Endothelial cell (in vitro differentiated cells): ENCODE measurements at regions not wholly inside any gene's neighbourhood (a gene's known extent, or its start where the extent isn't known, plus 50 kb on each side); places are given as distances from the start of the nearest gene placed in this dataset.

Source experiments
- DNase-seq: peaks from one replicate; pipeline ENCODE4 v3.0.0; 2021; ENCODE audit warnings: low spot score
- H3K27ac Mint-ChIP-seq: one replicate; pipeline ENCODE4 v1.8.0; 2021; ENCODE audit warnings: mixed read lengths, inconsistent platforms; ENCODE audit not compliant: unreplicated experiment
- H3K27me3 Mint-ChIP-seq: one replicate; pipeline ENCODE4 v1.8.0; 2021; ENCODE audit warnings: mild to moderate bottlenecking, moderate library complexity, mixed read lengths, inconsistent platforms; ENCODE audit not compliant: unreplicated experiment
- H3K36me3 Mint-ChIP-seq: one replicate; pipeline ENCODE4 v1.8.0; 2021; ENCODE audit warnings: mild to moderate bottlenecking, low read depth, mixed read lengths, inconsistent platforms; ENCODE audit not compliant: unreplicated experiment
- H3K4me1 Mint-ChIP-seq: one replicate; pipeline ENCODE4 v1.8.0; 2021; ENCODE audit warnings: mild to moderate bottlenecking, mixed read lengths, inconsistent platforms; ENCODE audit not compliant: unreplicated experiment
- H3K4me3 Mint-ChIP-seq: one replicate; pipeline ENCODE4 v1.8.0; 2021; ENCODE audit warnings: mild to moderate bottlenecking, mixed read lengths, inconsistent platforms; ENCODE audit not compliant: unreplicated experiment
- H3K9me3 Mint-ChIP-seq: one replicate; pipeline ENCODE4 v1.8.0; 2021; ENCODE audit warnings: mixed read lengths, inconsistent platforms; ENCODE audit not compliant: unreplicated experiment
- TF ChIP-seq, protein P1 (sequence below): fragments of 200-600 bp; sonication (generic); IDR thresholded peaks from one replicate; pipeline ENCODE4 v1.5.0; 2021; ENCODE audit warnings: antibody characterized with exemption; ENCODE audit not compliant: unreplicated experiment

DNA sequence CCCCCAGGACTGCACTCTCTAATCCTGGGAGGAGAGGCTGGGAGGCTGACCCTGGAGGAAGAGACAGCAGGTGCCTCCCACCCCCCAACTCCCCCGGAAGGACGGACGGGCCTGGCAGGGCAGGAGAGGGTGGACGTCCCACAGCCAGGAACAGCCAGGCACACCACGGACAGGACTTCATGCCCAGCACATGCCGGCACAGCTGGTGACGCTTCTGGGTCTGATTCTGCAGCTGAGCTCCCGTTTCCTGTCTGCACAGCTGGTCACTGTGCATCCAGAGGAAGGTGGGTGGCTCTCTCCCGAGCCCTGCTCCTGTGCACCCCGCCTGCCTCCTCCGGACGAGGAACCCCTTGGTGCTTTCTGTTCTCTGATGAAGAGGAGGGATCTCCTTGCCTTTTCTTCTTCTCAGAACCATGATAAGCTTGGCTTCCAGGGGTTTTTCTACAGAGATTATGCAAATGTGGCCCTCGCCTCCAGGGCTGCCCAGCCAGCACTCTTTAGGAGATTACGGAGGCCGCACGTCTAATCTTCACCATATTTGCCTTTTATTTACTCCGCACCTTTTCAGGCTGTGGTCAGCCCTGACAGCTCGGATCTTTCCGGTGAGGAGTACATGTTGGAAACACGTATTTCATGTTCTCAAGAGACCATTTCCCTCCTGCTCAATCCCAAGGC lies 1295.8 kb downstream of the BRD1 start:
- H3K4me1 Mint-ChIP-seq = no peaks in the 10 kb centered on the region
- H3K27ac Mint-ChIP-seq = no peak overlapping the region
- H3K27me3 Mint-ChIP-seq = peaks cover 7% of the 10 kb centered on the region
- H3K36me3 Mint-ChIP-seq = no peaks in the 10 kb centered on the region
- TF ChIP-seq, protein P1, sequence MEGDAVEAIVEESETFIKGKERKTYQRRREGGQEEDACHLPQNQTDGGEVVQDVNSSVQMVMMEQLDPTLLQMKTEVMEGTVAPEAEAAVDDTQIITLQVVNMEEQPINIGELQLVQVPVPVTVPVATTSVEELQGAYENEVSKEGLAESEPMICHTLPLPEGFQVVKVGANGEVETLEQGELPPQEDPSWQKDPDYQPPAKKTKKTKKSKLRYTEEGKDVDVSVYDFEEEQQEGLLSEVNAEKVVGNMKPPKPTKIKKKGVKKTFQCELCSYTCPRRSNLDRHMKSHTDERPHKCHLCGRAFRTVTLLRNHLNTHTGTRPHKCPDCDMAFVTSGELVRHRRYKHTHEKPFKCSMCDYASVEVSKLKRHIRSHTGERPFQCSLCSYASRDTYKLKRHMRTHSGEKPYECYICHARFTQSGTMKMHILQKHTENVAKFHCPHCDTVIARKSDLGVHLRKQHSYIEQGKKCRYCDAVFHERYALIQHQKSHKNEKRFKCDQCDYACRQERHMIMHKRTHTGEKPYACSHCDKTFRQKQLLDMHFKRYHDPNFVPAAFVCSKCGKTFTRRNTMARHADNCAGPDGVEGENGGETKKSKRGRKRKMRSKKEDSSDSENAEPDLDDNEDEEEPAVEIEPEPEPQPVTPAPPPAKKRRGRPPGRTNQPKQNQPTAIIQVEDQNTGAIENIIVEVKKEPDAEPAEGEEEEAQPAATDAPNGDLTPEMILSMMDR = no peak
- H3K4me3 Mint-ChIP-seq = no peak overlapping the region
- H3K9me3 Mint-ChIP-seq = no peaks in the 10 kb centered on the region
- no peak for DNase-seq

GRCh38 chr22:48531108-48531507 lies 1296.6 kb downstream of the BRD1 start:
- Mint-ChIP-seq H3K4me3 (no peak overlapping the region), H3K4me1 (no peaks in the 10 kb centered on the region), H3K9me3 (no peaks in the 10 kb centered on the region), H3K27ac (no peak overlapping the region), H3K27me3 (peaks cover 7% of the 10 kb centered on the region), H3K36me3 (no peaks in the 10 kb centered on the region)
- DNase-seq = no peak
- TF ChIP-seq, protein P1 = no peak

DNA sequence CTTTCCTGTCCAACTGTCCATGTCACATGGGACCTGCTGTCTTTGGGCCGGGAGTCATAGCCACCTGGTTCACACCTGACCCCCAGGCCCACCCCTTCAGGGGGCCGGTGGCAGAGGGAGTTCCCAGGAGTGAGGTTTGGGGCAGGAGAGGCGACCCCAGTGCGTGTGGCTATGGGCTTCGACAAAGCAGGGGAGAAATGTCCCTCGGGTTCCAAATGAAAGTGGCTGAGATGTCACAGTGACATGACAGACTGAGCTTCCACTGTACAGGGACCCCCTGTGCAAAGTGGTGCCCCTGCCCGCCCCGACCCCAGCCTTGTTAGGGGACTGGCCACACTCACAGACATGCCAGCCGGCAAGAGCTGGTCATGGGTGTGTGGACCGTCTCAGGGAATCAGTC lies 1297.0 kb downstream of the BRD1 start:
- no peak for DNase-seq
- H3K27ac Mint-ChIP-seq = no peak overlapping the region
- H3K4me1 Mint-ChIP-seq = no peaks in the 10 kb centered on the region
- H3K36me3 Mint-ChIP-seq = no peaks in the 10 kb centered on the region
- H3K4me3 Mint-ChIP-seq = no peak overlapping the region
- H3K9me3 Mint-ChIP-seq = no peaks in the 10 kb centered on the region
- TF ChIP-seq, protein P1 = no peak
- peaks cover 7% of the 10 kb centered on the region for H3K27me3 Mint-ChIP-seq

DNA sequence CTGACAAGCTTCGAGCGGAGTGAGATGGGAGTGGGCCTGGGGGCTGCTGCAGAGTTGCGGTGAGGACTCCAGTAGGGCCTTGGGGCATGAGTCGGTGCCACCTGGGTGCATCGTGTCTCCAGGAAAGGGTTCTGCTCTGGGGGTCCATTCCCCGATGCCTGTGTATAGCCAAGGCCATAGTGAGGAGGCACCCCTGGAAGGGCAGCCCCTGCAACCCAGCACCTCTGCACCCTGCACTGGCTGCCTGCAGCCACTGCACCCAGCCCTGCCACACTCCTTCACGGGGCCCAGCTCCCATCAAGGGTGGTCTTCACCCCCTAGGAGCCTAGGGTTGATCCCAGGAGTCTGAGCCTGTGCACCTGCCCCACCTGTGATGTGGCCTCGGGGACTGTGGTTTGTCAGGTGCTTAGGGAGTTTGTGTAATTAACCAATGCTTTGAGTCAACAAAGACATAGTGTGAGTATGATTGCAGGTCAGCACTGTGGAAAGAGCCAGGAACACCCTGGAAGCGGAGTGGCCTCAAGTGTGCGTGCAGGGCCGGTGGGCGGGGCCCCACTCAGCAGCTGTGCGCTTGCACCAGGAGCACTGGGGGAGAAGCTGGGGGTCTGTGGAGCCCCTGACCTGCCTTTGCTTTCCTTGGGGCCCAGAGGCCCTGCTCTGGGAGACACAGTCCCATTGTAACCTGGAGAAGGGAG lies 1299.3 kb downstream of the BRD1 start:
- TF ChIP-seq, protein P1 = no peak
- Mint-ChIP-seq H3K4me1 (no peaks in the 10 kb centered on the region), H3K36me3 (no peaks in the 10 kb centered on the region), H3K4me3 (no peak overlapping the region), H3K27me3 (peaks cover 4% of the 10 kb centered on the region), H3K27ac (no peak overlapping the region), H3K9me3 (no peaks in the 10 kb centered on the region)
- DNase-seq = no peak

- Mint-ChIP-seq H3K4me3 (no peak overlapping the region), H3K27ac (no peak overlapping the region), H3K4me1 (no peaks in the 10 kb centered on the region), H3K36me3 (no peaks in the 10 kb centered on the region), H3K9me3 (no peaks in the 10 kb centered on the region), H3K27me3 (peaks cover 2% of the 10 kb centered on the region)
- TF ChIP-seq, protein P1 = no peak
- no peak for DNase-seq
These were observed 1303.9 kb downstream of the BRD1 start for GRCh38 chr22:48523761-48524160.
